Neural cell (in vitro differentiated cells): ENCODE measurements at regions not wholly inside any gene's neighbourhood (a gene's known extent, or its start where the extent isn't known, plus 50 kb on each side); places are given as distances from the start of the nearest gene placed in this dataset.

Source experiments
- H2AFZ ChIP-seq: fragments of 200-600, 300-800 bp; sonication (generic), shearing (Covaris generic); 2 replicates; pipeline ENCODE4 v1.6.0; 2014; ENCODE audit warnings: low read depth, mild to moderate bottlenecking, antibody characterized with exemption, low read length, moderate library complexity
- H3F3A ChIP-seq: fragments of 200-600 bp; shearing (Covaris generic); 2 replicates; pipeline ENCODE4 v1.6.1; 2016; ENCODE audit warnings: mild to moderate bottlenecking, moderate library complexity, mixed read lengths, antibody characterized with exemption, low read length; ENCODE audit not compliant: insufficient read depth, poor library complexity, severe bottlenecking
- H3K27ac ChIP-seq: fragments of 200-600, 300-800 bp; sonication (generic), shearing (Covaris generic); 2 replicates; pipeline ENCODE4 v1.5.1; 2014; ENCODE audit warnings: mild to moderate bottlenecking, low read length, moderate library complexity
- H3K27me3 ChIP-seq: fragments of 300-800, 200-600 bp; sonication (generic), shearing (Covaris generic); 2 replicates; pipeline ENCODE4 v1.6.0; 2014; ENCODE audit warnings: mild to moderate bottlenecking, low read depth, low read length, moderate library complexity; ENCODE audit not compliant: insufficient read depth
- H3K36me3 ChIP-seq: fragments of 300-800, 200-600 bp; sonication (generic), shearing (Covaris generic); 2 replicates; pipeline ENCODE4 v1.5.1; 2014; ENCODE audit warnings: mild to moderate bottlenecking, antibody characterized with exemption, low read length, moderate library complexity; ENCODE audit not compliant: insufficient read depth
- H3K4me2 ChIP-seq: fragments of 300-800, 200-600 bp; sonication (generic), shearing (Covaris generic); 2 replicates; pipeline ENCODE4 v1.6.0; 2014; ENCODE audit warnings: mild to moderate bottlenecking, low read length
- H3K4me3 ChIP-seq: fragments of 300-800, 200-600 bp; sonication (generic), shearing (Covaris generic); 2 replicates; pipeline ENCODE4 v1.5.1; 2014; ENCODE audit warnings: mild to moderate bottlenecking, low read length, moderate library complexity
- H3K79me2 ChIP-seq: fragments of 200-600 bp; shearing (Covaris generic); replicated peaks from 2 replicates; pipeline ENCODE4 v1.6.0; 2014; ENCODE audit warnings: mild to moderate bottlenecking, low read length, moderate library complexity; ENCODE audit not compliant: insufficient read depth
- H3K9ac ChIP-seq: fragments of 300-800, 200-600 bp; sonication (generic), shearing (Covaris generic); 2 replicates; pipeline ENCODE4 v1.6.1; 2016; ENCODE audit warnings: mild to moderate bottlenecking, low read length, mixed read lengths
- H3K9me2 ChIP-seq: fragments of 200-600 bp; shearing (Covaris generic); 2 replicates; pipeline ENCODE4 v1.6.1; 2016; ENCODE audit warnings: mild to moderate bottlenecking, low read length, mixed read lengths; ENCODE audit not compliant: insufficient read depth
- H3K9me3 ChIP-seq: fragments of 200-600, 300-800 bp; sonication (generic), shearing (Covaris generic); 2 replicates; pipeline ENCODE4 v1.6.1; 2016; ENCODE audit warnings: mild to moderate bottlenecking, mixed run types, low read length, moderate library complexity, mixed read lengths
- H4K20me1 ChIP-seq: fragments of 200-600 bp; shearing (Covaris generic); 2 replicates; pipeline ENCODE4 v1.6.1; 2016; ENCODE audit warnings: mild to moderate bottlenecking, mixed run types; ENCODE audit not compliant: insufficient read depth
- CTCF ChIP-seq: fragments of 450-650 bp; IDR thresholded peaks from 2 replicates; pipeline ENCODE4 v1.5.1; 2014; ENCODE audit warnings: antibody characterized with exemption, mild to moderate bottlenecking, moderate library complexity; ENCODE audit not compliant: poor library complexity, severe bottlenecking
- EP300 ChIP-seq: fragments of 450-650 bp; conservative IDR thresholded peaks from 2 replicates; pipeline ENCODE4 v1.6.1; 2014; ENCODE audit warnings: antibody characterized with exemption, mild to moderate bottlenecking, moderate library complexity; ENCODE audit not compliant: poor library complexity, severe bottlenecking
- EZH2 ChIP-seq: fragments of 200-600, 300-800 bp; shearing (Covaris generic), sonication (generic); IDR thresholded peaks from 2 replicates; pipeline ENCODE4 v1.6.1; 2014; ENCODE audit warnings: antibody characterized with exemption, low read length, borderline replicate concordance, mild to moderate bottlenecking; ENCODE audit not compliant: insufficient read depth, poor library complexity, severe bottlenecking
- POLR2AphosphoS5 ChIP-seq: IDR thresholded peaks from 2 replicates; pipeline ENCODE4 v1.6.1; 2012
- RAD21 ChIP-seq: fragments of 450-650 bp; conservative IDR thresholded peaks from 2 replicates; pipeline ENCODE4 v1.6.1; 2014; ENCODE audit warnings: antibody characterized with exemption, mild to moderate bottlenecking, moderate library complexity
- REST ChIP-seq: IDR thresholded peaks from 2 replicates; pipeline ENCODE4 v1.6.1; 2012; ENCODE audit warnings: borderline replicate concordance
- SMC3 ChIP-seq: fragments of 450-650 bp; conservative IDR thresholded peaks from 2 replicates; pipeline ENCODE4 v1.6.1; 2014; ENCODE audit warnings: antibody characterized with exemption, mild to moderate bottlenecking, moderate library complexity; ENCODE audit not compliant: poor library complexity
- TAF1 ChIP-seq: IDR thresholded peaks from 2 replicates; pipeline ENCODE4 v1.6.1; 2012; ENCODE audit warnings: low read depth

- Histone ChIP-seq H2AFZ (no peak overlapping the region), H3K9me3 (no peaks in the 10 kb centered on the region), H4K20me1 (no peaks in the 10 kb centered on the region), H3K9me2 (no peaks in the 10 kb centered on the region), H3K4me2 (no peak overlapping the region), H3K9ac (no peak overlapping the region), H3K36me3 (no peaks in the 10 kb centered on the region), H3F3A (no peaks in the 10 kb centered on the region), H3K4me3 (no peak overlapping the region), H3K79me2 (no peaks in the 10 kb centered on the region), H3K27ac (no peak overlapping the region), H3K27me3 (no peaks in the 10 kb centered on the region)
- TF ChIP-seq REST (no peak), EP300 (no peak), EZH2 (no peak), POLR2AphosphoS5 (no peak), RAD21 (no peak), TAF1 (no peak), SMC3 (no peak), CTCF (no peak)
Observed at GRCh38 chr2:222799262-222799918, 61.4 kb upstream of the ACSL3 start.

- H3K4me2 ChIP-seq: no peak overlapping the region
- no peak overlapping the region for H3K4me3 ChIP-seq
- no peaks in the 10 kb centered on the region for H3K36me3 ChIP-seq
- H3K9me3 ChIP-seq: no peaks in the 10 kb centered on the region
- no peaks in the 10 kb centered on the region for H4K20me1 ChIP-seq
- H3F3A ChIP-seq: no peaks in the 10 kb centered on the region
- no peaks in the 10 kb centered on the region for H3K27me3 ChIP-seq
- no peaks in the 10 kb centered on the region for H3K79me2 ChIP-seq
- H3K9ac ChIP-seq: no peak overlapping the region
- TF ChIP-seq RAD21 (no peak), EP300 (peak; percentile 35), POLR2AphosphoS5 (peak; percentile 48)
- no peak overlapping the region for H2AFZ ChIP-seq
- H3K27ac ChIP-seq: no peak overlapping the region
- H3K9me2 ChIP-seq: no peaks in the 10 kb centered on the region
Observed at GRCh38 chr2:222802514-222803196, 58.2 kb upstream of the ACSL3 start.
